ENCODE measurements at regions not wholly inside any gene's neighbourhood (a gene's known extent, or its start where the extent isn't known, plus 50 kb on each side); places are given as distances from the start of the nearest gene placed in this dataset.

- no peak overlapping the region for H3K4me3 ChIP-seq (ENCODE audit: low read length in 3 of 3)
- no peaks in the 10 kb centered on the region for H3K9me3 ChIP-seq (ENCODE audit: control insufficient read depth in 2 of 3, insufficient read depth in 1 of 3, low read length in 3 of 3)
- FAIRE-seq = no peak
- no peaks in the 10 kb centered on the region for H3K36me3 ChIP-seq (ENCODE audit: control insufficient read depth in 2 of 3, insufficient read depth in 3 of 3, low read length in 3 of 3)
- peak in 3 of 5 donors; percentile 24 to 69 (median 46) for DNase-seq
- H3K9ac ChIP-seq (ENCODE audit: low read length in 3 of 3) = no peak overlapping the region
- no peak overlapping the region for H3K27ac ChIP-seq (ENCODE audit: low read depth in 2 of 2, low read length in 2 of 2)
- TF ChIP-seq, protein P1, sequence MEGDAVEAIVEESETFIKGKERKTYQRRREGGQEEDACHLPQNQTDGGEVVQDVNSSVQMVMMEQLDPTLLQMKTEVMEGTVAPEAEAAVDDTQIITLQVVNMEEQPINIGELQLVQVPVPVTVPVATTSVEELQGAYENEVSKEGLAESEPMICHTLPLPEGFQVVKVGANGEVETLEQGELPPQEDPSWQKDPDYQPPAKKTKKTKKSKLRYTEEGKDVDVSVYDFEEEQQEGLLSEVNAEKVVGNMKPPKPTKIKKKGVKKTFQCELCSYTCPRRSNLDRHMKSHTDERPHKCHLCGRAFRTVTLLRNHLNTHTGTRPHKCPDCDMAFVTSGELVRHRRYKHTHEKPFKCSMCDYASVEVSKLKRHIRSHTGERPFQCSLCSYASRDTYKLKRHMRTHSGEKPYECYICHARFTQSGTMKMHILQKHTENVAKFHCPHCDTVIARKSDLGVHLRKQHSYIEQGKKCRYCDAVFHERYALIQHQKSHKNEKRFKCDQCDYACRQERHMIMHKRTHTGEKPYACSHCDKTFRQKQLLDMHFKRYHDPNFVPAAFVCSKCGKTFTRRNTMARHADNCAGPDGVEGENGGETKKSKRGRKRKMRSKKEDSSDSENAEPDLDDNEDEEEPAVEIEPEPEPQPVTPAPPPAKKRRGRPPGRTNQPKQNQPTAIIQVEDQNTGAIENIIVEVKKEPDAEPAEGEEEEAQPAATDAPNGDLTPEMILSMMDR (IDR thresholded peaks at IDR 0.05; ENCODE audit: borderline replicate concordance, extremely low read depth, insufficient read depth) = no peak
- peaks cover 0 to 4% (median 0%) of the 10 kb centered on the region in 3 donors for H3K4me1 ChIP-seq (ENCODE audit: control insufficient read depth in 2 of 3, insufficient read depth in 2 of 3, low read depth in 1 of 3, low read length in 3 of 3)
- intact Hi-C loops (cut with DNase I) = no loop called here
- no peaks in the 10 kb centered on the region for H3K27me3 ChIP-seq (ENCODE audit: control insufficient read depth, insufficient read depth, low read length)
Observed at GRCh38 chr3:117036259-117036799, 326.8 kb downstream of the TUSC7 start.

GRCh38 chr3:117045143-117045542, 335.6 kb downstream of the TUSC7 start:
- Histone ChIP-seq H3K4me1 (ENCODE audit: control insufficient read depth in 2 of 3, insufficient read depth in 2 of 3, low read depth in 1 of 3, low read length in 3 of 3) (no peaks in the 10 kb centered on the region), H3K36me3 (ENCODE audit: control insufficient read depth in 2 of 3, insufficient read depth in 3 of 3, low read length in 3 of 3) (no peaks in the 10 kb centered on the region), H3K27ac (ENCODE audit: low read depth in 2 of 2, low read length in 2 of 2) (no peak overlapping the region), H3K27me3 (ENCODE audit: control insufficient read depth, insufficient read depth, low read length) (no peaks in the 10 kb centered on the region), H3K4me3 (ENCODE audit: low read length in 3 of 3) (no peak overlapping the region), H3K9ac (ENCODE audit: low read length in 3 of 3) (no peak overlapping the region), H3K9me3 (ENCODE audit: control insufficient read depth in 2 of 3, insufficient read depth in 1 of 3, low read length in 3 of 3) (no peaks in the 10 kb centered on the region)
- intact Hi-C loops (cut with DNase I) = no loop called here
- FAIRE-seq (no peak), DNase-seq (no peak)
- TF ChIP-seq, protein P1 (IDR thresholded peaks at IDR 0.05; ENCODE audit: borderline replicate concordance, extremely low read depth, insufficient read depth) = no peak

- Histone ChIP-seq H3K9ac (ENCODE audit: low read length in 3 of 3) (no peak overlapping the region), H3K9me3 (ENCODE audit: control insufficient read depth in 2 of 3, insufficient read depth in 1 of 3, low read length in 3 of 3) (no peaks in the 10 kb centered on the region)
- FAIRE-seq = no peak
Observed at GRCh38 chr3:117047951-117048705, 338.5 kb downstream of the TUSC7 start.

More at GRCh38 chr3:117047951-117048705, 338.5 kb downstream of the TUSC7 start:
- intact Hi-C loops (cut with DNase I) = no loop called here
- H3K4me3 ChIP-seq (ENCODE audit: low read length in 3 of 3) = no peak overlapping the region
- H3K27ac ChIP-seq (ENCODE audit: low read depth in 2 of 2, low read length in 2 of 2) = no peak overlapping the region
- no peaks in the 10 kb centered on the region for H3K36me3 ChIP-seq (ENCODE audit: control insufficient read depth in 2 of 3, insufficient read depth in 3 of 3, low read length in 3 of 3)
- DNase-seq = no peak
- no peaks in the 10 kb centered on the region for H3K4me1 ChIP-seq (ENCODE audit: control insufficient read depth in 2 of 3, insufficient read depth in 2 of 3, low read depth in 1 of 3, low read length in 3 of 3)
- H3K27me3 ChIP-seq (ENCODE audit: control insufficient read depth, insufficient read depth, low read length) = no peaks in the 10 kb centered on the region
- TF ChIP-seq, protein P1 (IDR thresholded peaks at IDR 0.05; ENCODE audit: borderline replicate concordance, extremely low read depth, insufficient read depth) = no peak

Data from kidney (tissue), 13 donors.